SJCRH30 (cell line): ENCODE measurements at regions not wholly inside any gene's neighbourhood (a gene's known extent, or its start where the extent isn't known, plus 50 kb on each side); places are given as distances from the start of the nearest gene placed in this dataset.
A peak's percentile ranks its signal among the peaks of the same experiment; 100 is the strongest.

Source experiments
- DNase-seq, 2 experiments: peaks; one replicate each; pipeline ENCODE4 v3.0.0-alpha.2; 2015 to 2020
- H3K27ac ChIP-seq: fragments of 250-450 bp; sonication (Bioruptor Pico); 2 replicates; pipeline ENCODE4 v1.5.1; 2020; ENCODE audit warnings: mild to moderate bottlenecking, moderate library complexity
- H3K27me3 ChIP-seq: fragments of 250-450 bp; sonication (Bioruptor Pico); 2 replicates; pipeline ENCODE4 v1.5.1; 2020; ENCODE audit warnings: mild to moderate bottlenecking, moderate library complexity
- H3K36me3 ChIP-seq: fragments of 250-450 bp; sonication (Bioruptor Pico); 2 replicates; pipeline ENCODE4 v1.5.1; 2020; ENCODE audit warnings: mild to moderate bottlenecking, moderate library complexity
- H3K4me1 ChIP-seq: fragments of 250-450 bp; sonication (Bioruptor Pico); 2 replicates; pipeline ENCODE4 v1.5.1; 2020; ENCODE audit warnings: mild to moderate bottlenecking, moderate library complexity
- H3K4me3 ChIP-seq: fragments of 250-450 bp; sonication (Bioruptor Pico); 2 replicates; pipeline ENCODE4 v1.5.1; 2020; ENCODE audit warnings: mild to moderate bottlenecking, moderate library complexity
- H3K9me3 ChIP-seq: fragments of 250-450 bp; sonication (Bioruptor Pico); replicated peaks from 2 replicates; pipeline ENCODE4 v1.5.1; 2020; ENCODE audit warnings: mild to moderate bottlenecking, moderate library complexity

GRCh38 chr6:2508071-2508470, 242.7 kb downstream of the MYLK4 start:
- Histone ChIP-seq H3K27ac (no peak overlapping the region), H3K36me3 (no peaks in the 10 kb centered on the region), H3K4me3 (no peak overlapping the region), H3K27me3 (no peaks in the 10 kb centered on the region), H3K9me3 (no peaks in the 10 kb centered on the region), H3K4me1 (no peaks in the 10 kb centered on the region)
- DNase-seq, result no peak

GRCh38 chr6:2507521-2508037, 243.1 kb downstream of the MYLK4 start:
- DNase-seq, result no peak

GRCh38 chr6:2507016-2507415, 243.7 kb downstream of the MYLK4 start:
- no peaks in the 10 kb centered on the region for H3K4me1 ChIP-seq
- H3K36me3 ChIP-seq, result no peaks in the 10 kb centered on the region
- H3K4me3 ChIP-seq, result no peak overlapping the region
- no peaks in the 10 kb centered on the region for H3K9me3 ChIP-seq
- no peak overlapping the region for H3K27ac ChIP-seq
- H3K27me3 ChIP-seq, result no peaks in the 10 kb centered on the region
- DNase-seq, result no peak

More at GRCh38 chr6:2507521-2508037, 243.1 kb downstream of the MYLK4 start:
- no peak overlapping the region for H3K4me3 ChIP-seq
- no peaks in the 10 kb centered on the region for H3K9me3 ChIP-seq
- H3K27ac ChIP-seq, result no peak overlapping the region
- H3K4me1 ChIP-seq, result no peaks in the 10 kb centered on the region
- no peaks in the 10 kb centered on the region for H3K36me3 ChIP-seq
- H3K27me3 ChIP-seq, result no peaks in the 10 kb centered on the region

DNA sequence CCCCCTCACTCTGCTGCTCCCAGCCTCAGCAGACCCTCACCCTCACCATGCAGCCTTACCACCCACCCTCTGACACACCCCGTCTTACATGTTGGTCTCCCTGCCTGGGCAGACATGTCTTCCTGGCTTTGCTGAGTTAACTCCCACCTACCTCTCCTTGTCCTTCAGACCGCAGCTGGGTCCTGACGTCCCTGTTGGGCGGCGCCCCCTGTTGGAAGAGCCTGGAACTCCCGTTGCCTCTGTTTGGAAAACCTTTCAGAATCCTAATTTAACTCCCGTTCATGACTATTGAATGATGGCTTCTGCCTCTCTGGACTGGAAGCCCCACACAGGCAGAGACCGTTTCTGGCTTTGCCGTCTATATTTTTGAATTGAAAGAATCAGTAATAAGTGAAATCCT, 245.1 kb downstream of the MYLK4 start:
- H3K4me3 ChIP-seq, result no peak overlapping the region
- no peak overlapping the region for H3K27ac ChIP-seq
- no peaks in the 10 kb centered on the region for H3K27me3 ChIP-seq
- H3K9me3 ChIP-seq, result no peaks in the 10 kb centered on the region
- no peak for DNase-seq
- no peaks in the 10 kb centered on the region for H3K36me3 ChIP-seq
- H3K4me1 ChIP-seq, result no peaks in the 10 kb centered on the region

- Histone ChIP-seq H3K9me3 (no peaks in the 10 kb centered on the region), H3K4me3 (no peak overlapping the region), H3K36me3 (no peaks in the 10 kb centered on the region), H3K27ac (no peak overlapping the region), H3K27me3 (no peaks in the 10 kb centered on the region), H3K4me1 (no peaks in the 10 kb centered on the region)
- DNase-seq, result no peak
These were observed 246.1 kb downstream of the MYLK4 start for GRCh38 chr6:2504495-2505064.

DNA sequence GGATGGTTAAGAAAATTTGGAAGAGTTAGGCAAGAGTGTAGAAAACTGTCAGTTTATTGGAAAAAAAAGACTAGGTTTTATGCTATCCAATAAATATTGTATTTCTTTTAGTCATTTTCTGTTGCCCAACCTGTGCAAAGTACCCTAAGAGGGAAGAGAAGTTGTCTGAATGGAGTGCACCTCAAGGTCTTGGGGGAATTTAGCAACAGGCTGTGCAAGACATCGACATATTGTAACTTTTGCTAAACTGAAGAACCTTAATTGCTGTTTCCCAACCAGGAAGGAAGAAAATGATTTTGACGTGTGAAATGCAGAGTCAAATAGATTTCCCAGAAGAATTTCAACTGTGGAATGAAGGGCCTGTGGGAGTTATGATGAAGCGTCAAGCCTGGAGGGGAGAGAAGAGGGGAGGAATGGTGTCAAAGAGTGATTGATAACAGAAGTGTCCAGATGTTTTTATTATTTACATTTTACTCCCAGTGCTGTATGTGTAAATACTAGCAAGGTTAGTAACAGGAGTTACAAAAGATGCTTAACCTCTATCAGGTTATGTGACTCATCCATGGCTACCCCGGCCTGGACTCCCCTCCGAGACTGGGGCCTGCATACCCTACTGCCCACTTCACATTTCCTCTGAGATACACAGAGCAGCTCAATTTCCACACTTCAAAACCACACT, 246.8 kb downstream of the MYLK4 start:
- Histone ChIP-seq H3K4me3 (no peak overlapping the region), H3K27ac (no peak overlapping the region), H3K36me3 (no peaks in the 10 kb centered on the region), H3K4me1 (no peaks in the 10 kb centered on the region), H3K27me3 (no peaks in the 10 kb centered on the region), H3K9me3 (no peaks in the 10 kb centered on the region)
- no peak for DNase-seq

DNA sequence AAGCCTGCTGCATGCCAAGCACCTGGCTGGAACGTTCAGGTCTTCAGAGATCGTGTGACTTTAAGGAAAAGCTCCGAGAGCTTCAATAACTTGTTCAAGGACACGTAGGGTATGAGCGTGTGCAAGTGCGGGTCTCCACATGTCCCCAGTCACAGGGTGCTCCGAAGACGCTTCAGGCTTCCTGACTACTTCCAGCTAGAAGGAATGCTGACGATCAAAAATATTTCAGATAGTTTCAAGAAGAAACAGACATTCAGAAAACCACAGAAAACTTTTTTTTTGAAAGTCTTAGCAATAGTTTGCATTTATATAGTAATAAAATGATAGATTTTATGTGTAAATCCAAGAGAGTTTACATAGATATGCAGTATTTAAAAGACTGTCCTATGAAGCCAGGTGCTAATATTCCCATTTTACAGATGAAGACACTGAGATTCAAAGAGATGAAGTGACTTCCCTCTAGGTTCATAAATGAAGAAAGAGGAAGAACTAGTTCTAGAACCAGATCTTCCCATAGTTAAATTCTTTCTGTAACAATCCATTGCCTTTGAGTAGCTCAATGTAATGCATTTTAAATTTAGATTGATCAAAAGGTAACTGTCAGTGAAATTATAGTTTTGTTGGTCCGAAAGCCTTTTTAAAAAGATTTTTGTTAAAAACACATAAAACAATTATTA, 247.6 kb downstream of the MYLK4 start:
- Histone ChIP-seq H3K4me1 (no peaks in the 10 kb centered on the region), H3K27ac (no peak overlapping the region), H3K36me3 (no peaks in the 10 kb centered on the region), H3K27me3 (no peaks in the 10 kb centered on the region), H3K4me3 (no peak overlapping the region), H3K9me3 (no peaks in the 10 kb centered on the region)
- no peak for DNase-seq

GRCh38 chr6:2502096-2502997, 248.4 kb downstream of the MYLK4 start:
- Histone ChIP-seq H3K4me1 (no peaks in the 10 kb centered on the region), H3K27me3 (no peaks in the 10 kb centered on the region), H3K4me3 (no peak overlapping the region), H3K9me3 (no peaks in the 10 kb centered on the region), H3K27ac (no peak overlapping the region), H3K36me3 (no peaks in the 10 kb centered on the region)
- no peak for DNase-seq

- no peak overlapping the region for H3K4me3 ChIP-seq
- H3K27me3 ChIP-seq, result no peaks in the 10 kb centered on the region
- H3K36me3 ChIP-seq, result no peaks in the 10 kb centered on the region
- no peak overlapping the region for H3K27ac ChIP-seq
- peak in 1 of 2 experiments; percentile 9 for DNase-seq
- no peaks in the 10 kb centered on the region for H3K4me1 ChIP-seq
- no peaks in the 10 kb centered on the region for H3K9me3 ChIP-seq
These were observed 252.6 kb downstream of the MYLK4 start for GRCh38 chr6:2497922-2498623.

DNA sequence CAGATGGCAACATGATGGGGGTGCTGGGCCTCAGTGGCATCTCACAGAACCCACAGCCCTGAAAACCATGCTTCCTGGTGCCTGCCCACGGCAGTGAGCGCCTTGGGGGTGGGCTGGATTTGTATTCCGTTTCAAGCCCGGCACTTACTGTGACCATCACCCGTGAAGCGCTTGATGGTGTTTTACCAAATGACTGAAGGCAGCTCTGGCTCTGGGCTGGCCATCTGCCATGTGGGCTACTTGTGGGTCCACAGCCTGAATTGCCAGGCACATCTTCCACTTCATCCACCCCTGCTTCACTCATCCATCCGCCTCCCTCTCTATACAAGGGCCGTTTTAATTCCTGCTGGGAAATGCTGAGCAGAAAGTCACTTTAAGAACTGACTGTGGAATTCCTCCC, 250.9 kb upstream of the GMDS start:
- H3K36me3 ChIP-seq, result no peaks in the 10 kb centered on the region
- no peaks in the 10 kb centered on the region for H3K27me3 ChIP-seq
- no peaks in the 10 kb centered on the region for H3K4me1 ChIP-seq
- H3K4me3 ChIP-seq, result no peak overlapping the region
- no peaks in the 10 kb centered on the region for H3K9me3 ChIP-seq
- no peak overlapping the region for H3K27ac ChIP-seq
- DNase-seq, result no peak

GRCh38 chr6:2492686-2493523, 247.5 kb upstream of the GMDS start:
- Histone ChIP-seq H3K27me3 (no peaks in the 10 kb centered on the region), H3K4me1 (no peaks in the 10 kb centered on the region), H3K4me3 (no peak overlapping the region), H3K27ac (no peak overlapping the region), H3K9me3 (no peaks in the 10 kb centered on the region), H3K36me3 (no peaks in the 10 kb centered on the region)
- no peak for DNase-seq

- Histone ChIP-seq H3K27me3 (no peaks in the 10 kb centered on the region), H3K9me3 (no peaks in the 10 kb centered on the region), H3K4me3 (no peak overlapping the region), H3K36me3 (no peaks in the 10 kb centered on the region), H3K27ac (no peak overlapping the region), H3K4me1 (no peaks in the 10 kb centered on the region)
- no peak for DNase-seq
These were observed 245.7 kb upstream of the GMDS start for GRCh38 chr6:2491137-2491536.

- Histone ChIP-seq H3K27ac (no peak overlapping the region), H3K36me3 (no peaks in the 10 kb centered on the region), H3K4me3 (no peak overlapping the region), H3K27me3 (no peaks in the 10 kb centered on the region), H3K9me3 (no peaks in the 10 kb centered on the region), H3K4me1 (no peaks in the 10 kb centered on the region)
- DNase-seq, result no peak
These were observed 243.2 kb upstream of the GMDS start for GRCh38 chr6:2488578-2488977.
